ENCODE measurements at regions not wholly inside any gene's neighbourhood (a gene's known extent, or its start where the extent isn't known, plus 50 kb on each side); places are given as distances from the start of the nearest gene placed in this dataset.
A peak's percentile ranks its signal among the peaks of the same experiment; 100 is the strongest.

- Mint-ChIP-seq H3K27me3 (ENCODE audit: insufficient read depth, unreplicated experiment) (peaks cover 32% of the 10 kb centered on the region), H3K36me3 (ENCODE audit: insufficient read depth, unreplicated experiment) (no peaks in the 10 kb centered on the region), H3K4me3 (ENCODE audit: unreplicated experiment) (no peak overlapping the region), H3K4me1 (ENCODE audit: insufficient read depth, unreplicated experiment) (peaks cover 20% of the 10 kb centered on the region), H3K27ac (ENCODE audit: low read depth, unreplicated experiment) (no peak overlapping the region), H3K9me3 (ENCODE audit: unreplicated experiment) (no peaks in the 10 kb centered on the region)
- ChIA-PET POLR2A (interaction anchor here (0.7 to 1.3 kb wide), 4 partner anchors 9 to 169 kb away, joined by 3 to 5 read pairs (median 3); no protein-coding TSS in a partner anchor), CTCF (interaction anchor here (0.6 to 3.9 kb wide), 76 partner anchors 9 to 1062 kb away, joined by 3 to 34 read pairs (median 4); no protein-coding TSS in a partner anchor)
- peak; percentile 91 for TF ChIP-seq CTCF (IDR thresholded peaks at IDR 0.05; ENCODE audit: unreplicated experiment)
- intact Hi-C loops (cut with micrococcal nuclease): loop anchor here (1.0 to 10.0 kb wide), 9 partner anchors 136 to 910 kb away; partner anchors contain the start of gene TCF7L2
- no TSS peak for BruUV-seq (replicated peaks)
- peak; percentile 83 for DNase-seq (ENCODE audit: unreplicated experiment)
Measured at GRCh38 chr10:113385021-113385999, 167.5 kb upstream of the HABP2 start.

- Mint-ChIP-seq H3K27me3 (ENCODE audit: insufficient read depth, unreplicated experiment) (peaks cover 25% of the 10 kb centered on the region), H3K4me1 (ENCODE audit: insufficient read depth, unreplicated experiment) (peaks cover 20% of the 10 kb centered on the region), H3K4me3 (ENCODE audit: unreplicated experiment) (no peak overlapping the region), H3K27ac (ENCODE audit: low read depth, unreplicated experiment) (no peak overlapping the region), H3K36me3 (ENCODE audit: insufficient read depth, unreplicated experiment) (no peaks in the 10 kb centered on the region), H3K9me3 (ENCODE audit: unreplicated experiment) (no peaks in the 10 kb centered on the region)
- BruUV-seq (replicated peaks): no TSS peak
- no peak for TF ChIP-seq CTCF (IDR thresholded peaks at IDR 0.05; ENCODE audit: unreplicated experiment)
- peak; percentile 47 for DNase-seq (ENCODE audit: unreplicated experiment)
- CTCF ChIA-PET: interaction anchor here (0.6 to 3.9 kb wide), 38 partner anchors 8 to 955 kb away, joined by 3 to 34 read pairs (median 4); no protein-coding TSS in a partner anchor
- POLR2A ChIA-PET: no interaction called here
- intact Hi-C loops (cut with micrococcal nuclease): loop anchor here (5.0 to 10.0 kb wide), 2 partner anchors 239 to 431 kb away; partner anchors contain the start of gene TCF7L2
Measured at GRCh38 chr10:113386005-113386404, 166.8 kb upstream of the HABP2 start.

- no peak for DNase-seq (ENCODE audit: unreplicated experiment)
- Mint-ChIP-seq H3K27me3 (ENCODE audit: insufficient read depth, unreplicated experiment) (peaks cover 10% of the 10 kb centered on the region), H3K9me3 (ENCODE audit: unreplicated experiment) (no peaks in the 10 kb centered on the region), H3K4me1 (ENCODE audit: insufficient read depth, unreplicated experiment) (peaks cover 14% of the 10 kb centered on the region), H3K27ac (ENCODE audit: low read depth, unreplicated experiment) (no peak overlapping the region), H3K4me3 (ENCODE audit: unreplicated experiment) (no peak overlapping the region), H3K36me3 (ENCODE audit: insufficient read depth, unreplicated experiment) (no peaks in the 10 kb centered on the region)
- intact Hi-C loops (cut with micrococcal nuclease): loop anchor here (5.0 to 10.0 kb wide), 2 partner anchors 243 to 435 kb away; partner anchors contain the start of gene TCF7L2
- ChIA-PET CTCF (no interaction called here), POLR2A (no interaction called here)
- TF ChIP-seq CTCF (IDR thresholded peaks at IDR 0.05; ENCODE audit: unreplicated experiment): no peak
- BruUV-seq (replicated peaks): no TSS peak
Measured at GRCh38 chr10:113389969-113390368, 162.9 kb upstream of the HABP2 start.

- ChIA-PET CTCF (no interaction called here), POLR2A (no interaction called here)
- no TSS peak for BruUV-seq (replicated peaks)
Measured at GRCh38 chr10:113390896-113391295, 162.0 kb upstream of the HABP2 start.

More at GRCh38 chr10:113390896-113391295, 162.0 kb upstream of the HABP2 start:
- Mint-ChIP-seq H3K36me3 (ENCODE audit: insufficient read depth, unreplicated experiment) (no peaks in the 10 kb centered on the region), H3K27ac (ENCODE audit: low read depth, unreplicated experiment) (no peak overlapping the region), H3K9me3 (ENCODE audit: unreplicated experiment) (no peaks in the 10 kb centered on the region), H3K4me1 (ENCODE audit: insufficient read depth, unreplicated experiment) (peaks cover 5% of the 10 kb centered on the region), H3K27me3 (ENCODE audit: insufficient read depth, unreplicated experiment) (peaks cover 16% of the 10 kb centered on the region), H3K4me3 (ENCODE audit: unreplicated experiment) (no peak overlapping the region)
- no peak for TF ChIP-seq CTCF (IDR thresholded peaks at IDR 0.05; ENCODE audit: unreplicated experiment)
- no peak for DNase-seq (ENCODE audit: unreplicated experiment)
- intact Hi-C loops (cut with micrococcal nuclease): no loop called here
